Prostate gland (tissue), 2 donors: ENCODE measurements at regions not wholly inside any gene's neighbourhood (a gene's known extent, or its start where the extent isn't known, plus 50 kb on each side); places are given as distances from the start of the nearest gene placed in this dataset.

Experiments
- DNase-seq: peaks from one replicate; pipeline ENCODE4 v3.0.0-alpha.2; 2019; ENCODE audit warnings: low spot score
- H3K27ac ChIP-seq, 2 donors: fragments of 200-600 bp; sonication (generic); 2 replicates each; pipeline ENCODE4 v1.5.1; 2017 to 2019
- H3K27me3 ChIP-seq: fragments of 200-600 bp; sonication (generic); replicated peaks from 2 replicates; pipeline ENCODE4 v1.5.1; 2019; ENCODE audit not compliant: insufficient read depth
- H3K36me3 ChIP-seq, 2 donors: fragments of 200-600 bp; sonication (generic); 1 replicate in 1 of 2; 2 replicates in 1 of 2; pipeline versions ENCODE4 v1.5.1 to v1.8.1; 2017 to 2019
- H3K4me1 ChIP-seq: fragments of 200-600 bp; sonication (generic); replicated peaks from 2 replicates; pipeline ENCODE4 v1.5.1; 2019
- H3K4me3 ChIP-seq, 2 donors: fragments of 200-600 bp; sonication (generic); 2 replicates each; pipeline ENCODE4 v1.5.1; 2017 to 2019
- H3K9me3 ChIP-seq: fragments of 200-600 bp; sonication (generic); 2 replicates; pipeline ENCODE4 v1.5.1; 2017
- POLR2A ChIP-seq: fragments of 450-650 bp; IDR thresholded peaks from one replicate; pipeline ENCODE4 v1.6.1; 2016; ENCODE audit warnings: antibody characterized with exemption, mild to moderate bottlenecking
- POLR2AphosphoS5 ChIP-seq: sonication (generic); formaldehyde crosslinking; IDR thresholded peaks from one replicate; pipeline ENCODE4 v1.6.1; 2017; ENCODE audit warnings: antibody characterized with exemption
- WGBS: methylation state at CpG from one replicate; pipeline ENCODE4 v1.1.5; 2018; 5-methylcytosine and 5-hydroxymethylcytosine counted together
- intact Hi-C: fragments of 100-400 bp; cut with DNase I; formaldehyde crosslinking; loops from one replicate; pipeline ENCODE4 v1.14.2; 2022
- TF ChIP-seq, protein P1 (sequence below), 4 experiments: fragments of 200-600 bp in 2 of 4; fragments of 450-650 bp in 2 of 4; sonication (generic) in 2 of 4; IDR thresholded peaks; 1 replicate in 3 of 4; 2 replicates in 1 of 4; pipeline ENCODE4 v1.5.1; 2016 to 2019; ENCODE audit warnings: antibody characterized with exemption in 4 of 4, mild to moderate bottlenecking in 2 of 4, moderate library complexity in 2 of 4

GRCh38 chr9:82284758-82285157 is 296.2 kb downstream of the SPATA31D1 start:
- Histone ChIP-seq H3K9me3 (no peaks in the 10 kb centered on the region), H3K27me3 (no peaks in the 10 kb centered on the region), H3K36me3 (no peaks in the 10 kb centered on the region), H3K27ac (no peak overlapping the region), H3K4me3 (no peak overlapping the region), H3K4me1 (no peaks in the 10 kb centered on the region)
- WGBS = 90% methylated on average over 3 of the region's 3 CpGs
- DNase-seq = no peak
- TF ChIP-seq, protein P1, sequence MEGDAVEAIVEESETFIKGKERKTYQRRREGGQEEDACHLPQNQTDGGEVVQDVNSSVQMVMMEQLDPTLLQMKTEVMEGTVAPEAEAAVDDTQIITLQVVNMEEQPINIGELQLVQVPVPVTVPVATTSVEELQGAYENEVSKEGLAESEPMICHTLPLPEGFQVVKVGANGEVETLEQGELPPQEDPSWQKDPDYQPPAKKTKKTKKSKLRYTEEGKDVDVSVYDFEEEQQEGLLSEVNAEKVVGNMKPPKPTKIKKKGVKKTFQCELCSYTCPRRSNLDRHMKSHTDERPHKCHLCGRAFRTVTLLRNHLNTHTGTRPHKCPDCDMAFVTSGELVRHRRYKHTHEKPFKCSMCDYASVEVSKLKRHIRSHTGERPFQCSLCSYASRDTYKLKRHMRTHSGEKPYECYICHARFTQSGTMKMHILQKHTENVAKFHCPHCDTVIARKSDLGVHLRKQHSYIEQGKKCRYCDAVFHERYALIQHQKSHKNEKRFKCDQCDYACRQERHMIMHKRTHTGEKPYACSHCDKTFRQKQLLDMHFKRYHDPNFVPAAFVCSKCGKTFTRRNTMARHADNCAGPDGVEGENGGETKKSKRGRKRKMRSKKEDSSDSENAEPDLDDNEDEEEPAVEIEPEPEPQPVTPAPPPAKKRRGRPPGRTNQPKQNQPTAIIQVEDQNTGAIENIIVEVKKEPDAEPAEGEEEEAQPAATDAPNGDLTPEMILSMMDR (IDR thresholded peaks at IDR 0.05) = no peak
- TF ChIP-seq POLR2AphosphoS5 (no peak), POLR2A (no peak)
- intact Hi-C loops = no loop called here

GRCh38 chr9:82295181-82295580 is 306.6 kb downstream of the SPATA31D1 start:
- no peaks in the 10 kb centered on the region for H3K4me1 ChIP-seq
- H3K9me3 ChIP-seq = no peaks in the 10 kb centered on the region
- H3K4me3 ChIP-seq = no peak overlapping the region
- intact Hi-C loops = no loop called here
- no peak overlapping the region for H3K27ac ChIP-seq
- 59% methylated on average over 5 of the region's 5 CpGs for WGBS
- H3K27me3 ChIP-seq = no peaks in the 10 kb centered on the region
- H3K36me3 ChIP-seq = no peaks in the 10 kb centered on the region
- TF ChIP-seq POLR2AphosphoS5 = no peak
- TF ChIP-seq, protein P1 (IDR thresholded peaks at IDR 0.05) = no peak
- no peak for DNase-seq

DNA sequence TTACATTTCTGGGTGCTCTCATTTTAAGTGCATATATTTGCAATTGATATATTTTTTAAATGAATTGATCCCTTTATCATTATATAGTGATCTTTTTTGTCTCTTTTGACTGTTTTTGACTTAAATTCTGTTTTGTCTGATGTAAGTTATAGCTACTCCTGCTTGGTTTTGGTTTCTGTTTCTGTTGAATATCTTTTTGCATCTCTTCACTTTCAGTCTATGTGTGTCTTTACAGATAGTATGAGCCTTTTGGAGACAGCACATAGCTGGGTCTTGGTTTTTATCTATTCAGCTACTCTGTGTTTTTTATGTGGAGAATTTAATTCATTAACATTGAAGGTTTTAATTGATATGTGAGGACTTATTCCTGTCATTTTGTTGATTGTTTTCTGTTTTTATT is 311.3 kb downstream of the SPATA31D1 start:
- H3K27me3 ChIP-seq = no peaks in the 10 kb centered on the region
- no peak for DNase-seq
- no peak overlapping the region for H3K4me3 ChIP-seq
- H3K36me3 ChIP-seq = no peaks in the 10 kb centered on the region
- H3K4me1 ChIP-seq = no peaks in the 10 kb centered on the region
- H3K9me3 ChIP-seq = no peaks in the 10 kb centered on the region
- no peak for TF ChIP-seq POLR2A
- TF ChIP-seq, protein P1 (IDR thresholded peaks at IDR 0.05) = no peak
- TF ChIP-seq POLR2AphosphoS5 = no peak
- no peak overlapping the region for H3K27ac ChIP-seq
- intact Hi-C loops = no loop called here

- no peak overlapping the region for H3K27ac ChIP-seq
- intact Hi-C loops = no loop called here
- no peaks in the 10 kb centered on the region for H3K4me1 ChIP-seq
- no peaks in the 10 kb centered on the region for H3K9me3 ChIP-seq
- H3K27me3 ChIP-seq = no peaks in the 10 kb centered on the region
- H3K4me3 ChIP-seq = no peak overlapping the region
- DNase-seq = no peak
- no peaks in the 10 kb centered on the region for H3K36me3 ChIP-seq
- TF ChIP-seq, protein P1 (IDR thresholded peaks at IDR 0.05) = no peak
- no peak for TF ChIP-seq POLR2A
- no peak for TF ChIP-seq POLR2AphosphoS5
- WGBS = 92% methylated on average over 5 of the region's 5 CpGs
These were observed 314.5 kb downstream of the SPATA31D1 start for GRCh38 chr9:82302968-82303655.

GRCh38 chr9:82308836-82309235 is 320.3 kb downstream of the SPATA31D1 start:
- H3K4me3 ChIP-seq = no peak overlapping the region
- intact Hi-C loops = no loop called here
- 85% methylated on average over 3 of the region's 3 CpGs for WGBS
- no peaks in the 10 kb centered on the region for H3K4me1 ChIP-seq
- H3K9me3 ChIP-seq = no peaks in the 10 kb centered on the region
- TF ChIP-seq, protein P1 (IDR thresholded peaks at IDR 0.05) = no peak
- no peak for TF ChIP-seq POLR2AphosphoS5
- no peak for TF ChIP-seq POLR2A
- no peaks in the 10 kb centered on the region for H3K27me3 ChIP-seq
- no peaks in the 10 kb centered on the region for H3K36me3 ChIP-seq
- no peak for DNase-seq
- H3K27ac ChIP-seq = no peak overlapping the region
